Keratinocyte (primary cell): ENCODE measurements at regions not wholly inside any gene's neighbourhood (a gene's known extent, or its start where the extent isn't known, plus 50 kb on each side); places are given as distances from the start of the nearest gene placed in this dataset.

Source experiments
- DNase-seq: peaks from one replicate; pipeline ENCODE4 v3.0.0-alpha.2; 2011; ENCODE audit warnings: low read depth, missing footprints, low spot score
- FAIRE-seq: peaks from 2 replicates; lab custom pipeline; 2011; peaks lifted over from hg19 to GRCh38; lab: Jason Lieb, UNC
- H2AFZ ChIP-seq: 2 replicates; pipeline ENCODE4 v1.6.0; 2012; ENCODE audit warnings: low read length, control low read depth, inconsistent platforms; ENCODE audit not compliant: control insufficient read depth
- H3K27ac ChIP-seq: 2 replicates; pipeline ENCODE4 v1.5.1; 2011; ENCODE audit warnings: low read length; ENCODE audit not compliant: control insufficient read depth, insufficient read depth
- H3K27me3 ChIP-seq: 3 replicates; pipeline ENCODE4 v1.6.0; 2011; ENCODE audit warnings: low read length; ENCODE audit not compliant: control insufficient read depth, insufficient read depth; ENCODE audit errors: extremely low read depth
- H3K36me3 ChIP-seq, 2 experiments: 2 replicates in 1 of 2; 3 replicates in 1 of 2; pipeline ENCODE4 v1.5.1; 2011; ENCODE audit warnings: low read length in 2 of 2, mild to moderate bottlenecking in 1 of 2; ENCODE audit not compliant: control insufficient read depth in 2 of 2, insufficient read depth in 2 of 2; ENCODE audit errors: extremely low read depth in 1 of 2
- H3K4me1 ChIP-seq: 3 replicates; pipeline ENCODE4 v1.5.1; 2011; ENCODE audit warnings: low read length; ENCODE audit not compliant: control insufficient read depth, insufficient read depth; ENCODE audit errors: extremely low read depth
- H3K4me2 ChIP-seq: 3 replicates; pipeline ENCODE4 v1.6.0; 2011; ENCODE audit warnings: low read depth, low read length; ENCODE audit not compliant: control insufficient read depth, insufficient read depth; ENCODE audit errors: extremely low read depth
- H3K4me3 ChIP-seq, 3 experiments: fragments of 200-600 bp in 1 of 3; sonication (generic) in 1 of 3; 2 replicates in 2 of 3; 3 replicates in 1 of 3; pipeline ENCODE4 v1.5.1; 2011 to 2016; ENCODE audit warnings: low read length in 3 of 3, mild to moderate bottlenecking in 3 of 3, control low read depth in 2 of 3, inconsistent platforms in 1 of 3, low read depth in 1 of 3, mixed read lengths in 1 of 3, mixed run types in 1 of 3, moderate library complexity in 1 of 3; ENCODE audit not compliant: control insufficient read depth in 2 of 3, insufficient read depth in 2 of 3; ENCODE audit errors: extremely low read depth in 1 of 3
- H3K79me2 ChIP-seq: 2 replicates; pipeline ENCODE4 v1.6.0; 2012; ENCODE audit warnings: low read length; ENCODE audit not compliant: control insufficient read depth, insufficient read depth
- H3K9ac ChIP-seq: 3 replicates; pipeline ENCODE4 v1.6.0; 2011; ENCODE audit warnings: low read length; ENCODE audit not compliant: control insufficient read depth, insufficient read depth; ENCODE audit errors: extremely low read depth
- H3K9me1 ChIP-seq: 3 replicates; pipeline ENCODE4 v1.6.0; 2011; ENCODE audit warnings: low read length; ENCODE audit not compliant: control insufficient read depth, insufficient read depth; ENCODE audit errors: extremely low read depth
- H3K9me3 ChIP-seq: 2 replicates; pipeline ENCODE4 v1.5.1; 2012; ENCODE audit warnings: low read depth, low read length; ENCODE audit not compliant: control insufficient read depth
- H4K20me1 ChIP-seq: 3 replicates; pipeline ENCODE4 v1.6.0; 2011; ENCODE audit warnings: low read length; ENCODE audit not compliant: control insufficient read depth, insufficient read depth; ENCODE audit errors: extremely low read depth
- CTCF ChIP-seq, 3 experiments: IDR thresholded peaks in 1 of 3; conservative IDR thresholded peaks in 1 of 3; optimal IDR thresholded peaks in 1 of 3; 2 replicates in 2 of 3; 3 replicates in 1 of 3; pipeline versions ENCODE3 to v1.5.1; 2011; ENCODE audit warnings: low read length in 3 of 3, mild to moderate bottlenecking in 3 of 3, moderate library complexity in 2 of 3, control low read depth in 1 of 3, inconsistent platforms in 1 of 3; ENCODE audit not compliant: insufficient read depth in 2 of 3; ENCODE audit errors: extremely low read depth in 1 of 3
- EZH2 ChIP-seq: IDR thresholded peaks from one replicate; pipeline ENCODE4 v1.6.1; 2012; ENCODE audit warnings: inconsistent platforms, mild to moderate bottlenecking, low read length, moderate library complexity
- dilution Hi-C: fragments of 300-500 bp; cut with MboI; formaldehyde crosslinking; loops from one replicate; pipeline ENCODE4 v1.7.0; 2020; ENCODE audit warnings: low sequenced_read_pairs; ENCODE audit not compliant: extremely low pct_ligation_motif_present

- Histone ChIP-seq H3K9me1 (no peaks in the 10 kb centered on the region), H3K4me1 (no peaks in the 10 kb centered on the region), H2AFZ (no peak overlapping the region), H3K79me2 (no peaks in the 10 kb centered on the region), H3K27me3 (no peaks in the 10 kb centered on the region), H3K27ac (no peak overlapping the region), H4K20me1 (no peaks in the 10 kb centered on the region), H3K9ac (no peak overlapping the region), H3K9me3 (no peaks in the 10 kb centered on the region), H3K4me3 (no peak overlapping the region), H3K4me2 (no peak overlapping the region), H3K36me3 (no peaks in the 10 kb centered on the region)
- FAIRE-seq = no peak
- dilution Hi-C loops = no loop called here
- no peak for DNase-seq
- no peak for TF ChIP-seq EZH2
- TF ChIP-seq CTCF (optimal IDR thresholded peaks at IDR 0.05 in 1 of 3, IDR thresholded peaks at IDR 0.05 in 1 of 3, conservative IDR thresholded peaks at IDR 0.05 in 1 of 3; ENCODE audit: extremely low read depth in 1 of 3, insufficient read depth in 2 of 3, low read length in 3 of 3) = no peak
Observed at GRCh38 chr3:1632128-1632527, 466.5 kb upstream of the CNTN4 start.

- Histone ChIP-seq H3K79me2 (no peaks in the 10 kb centered on the region), H2AFZ (no peak overlapping the region), H3K27ac (no peak overlapping the region), H3K9me3 (no peaks in the 10 kb centered on the region), H3K9ac (no peak overlapping the region), H3K4me2 (no peak overlapping the region), H3K36me3 (no peaks in the 10 kb centered on the region), H4K20me1 (no peaks in the 10 kb centered on the region), H3K27me3 (no peaks in the 10 kb centered on the region), H3K9me1 (no peaks in the 10 kb centered on the region), H3K4me3 (no peak overlapping the region), H3K4me1 (no peaks in the 10 kb centered on the region)
- DNase-seq (no peak), FAIRE-seq (no peak)
- TF ChIP-seq EZH2 = no peak
- no peak for TF ChIP-seq CTCF (optimal IDR thresholded peaks at IDR 0.05 in 1 of 3, IDR thresholded peaks at IDR 0.05 in 1 of 3, conservative IDR thresholded peaks at IDR 0.05 in 1 of 3; ENCODE audit: extremely low read depth in 1 of 3, insufficient read depth in 2 of 3, low read length in 3 of 3)
- dilution Hi-C loops = no loop called here
Observed at GRCh38 chr3:1661839-1662238, 436.8 kb upstream of the CNTN4 start.
